ENCODE measurements at regions not wholly inside any gene's neighbourhood (a gene's known extent, or its start where the extent isn't known, plus 50 kb on each side); places are given as distances from the start of the nearest gene placed in this dataset.

DNA sequence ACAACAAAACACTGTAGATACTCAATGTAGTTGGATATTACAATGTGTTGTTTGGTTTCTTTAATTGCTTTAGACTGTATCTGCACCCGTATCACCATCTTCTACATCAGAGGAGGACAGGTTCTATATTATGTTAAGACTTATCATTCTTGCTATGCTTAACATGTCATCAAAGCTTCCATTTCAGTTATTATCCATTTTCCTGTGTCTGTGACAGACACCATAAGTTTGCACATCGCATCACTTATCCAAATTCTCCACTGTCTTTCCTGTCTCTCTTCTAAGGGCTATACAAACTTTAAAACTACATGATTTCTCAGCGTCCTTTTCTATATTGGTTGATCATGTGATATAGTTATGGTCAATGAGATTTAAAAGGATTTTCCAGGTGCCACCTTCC, 719.0 kb downstream of the TBC1D32 start:
- no peak for DNase-seq (ENCODE audit: low read depth, low spot score)
- no peaks in the 10 kb centered on the region for H3K4me1 ChIP-seq (ENCODE audit: control insufficient read depth, insufficient read depth, low read length)
- no peaks in the 10 kb centered on the region for H3K27me3 ChIP-seq (ENCODE audit: control insufficient read depth, insufficient read depth, low read length)
- ChIA-PET CTCF (no interaction called here), POLR2A (no interaction called here)
- TF ChIP-seq SIN3A (IDR thresholded peaks at IDR 0.05; ENCODE audit: borderline replicate concordance, insufficient read depth, low read depth, low read length) = no peak
- TF ChIP-seq TCF7L2 (IDR thresholded peaks at IDR 0.05; ENCODE audit: low read depth, low read length) = no peak
- no peak for TF ChIP-seq CTCF (IDR thresholded peaks at IDR 0.05)
- TF ChIP-seq POLR2AphosphoS5 (IDR thresholded peaks at IDR 0.05; ENCODE audit: low read depth, low read length) = no peak
- no peak for TF ChIP-seq REST (IDR thresholded peaks at IDR 0.05; ENCODE audit: insufficient read depth in 1 of 2, low read depth in 2 of 2, low read length in 1 of 2)
- no TSS peak for BruUV-seq (replicated peaks)
- in situ Hi-C loops (cut with HindIII; ENCODE audit: low pct_unique_long_range_greater_than_20kb, low sequenced_read_pairs) = no loop called here
- ATAC-seq = no peak
- no peaks in the 10 kb centered on the region; the same call in 1 of the 2 replicates for H3K9me3 ChIP-seq (ENCODE audit: control insufficient read depth, insufficient read depth, low read depth, low read length)
- intact Hi-C loops (cut with micrococcal nuclease; ENCODE audit: unreplicated experiment) = no loop called here
- no peak overlapping the region for H3K27ac ChIP-seq (ENCODE audit: low read length)
- H3K36me3 ChIP-seq (ENCODE audit: control insufficient read depth, insufficient read depth, low read length) = no peaks in the 10 kb centered on the region
- H3K4me3 ChIP-seq (ENCODE audit: low read depth in 2 of 2, low read length in 2 of 2) = no peak overlapping the region

GRCh38 chr6:120614723-120615122, 719.6 kb downstream of the TBC1D32 start:
- ChIA-PET POLR2A (no interaction called here), CTCF (no interaction called here)
- Histone ChIP-seq H3K27me3 (ENCODE audit: control insufficient read depth, insufficient read depth, low read length) (no peaks in the 10 kb centered on the region), H3K4me3 (ENCODE audit: low read depth in 2 of 2, low read length in 2 of 2) (no peak overlapping the region), H3K36me3 (ENCODE audit: control insufficient read depth, insufficient read depth, low read length) (no peaks in the 10 kb centered on the region), H3K4me1 (ENCODE audit: control insufficient read depth, insufficient read depth, low read length) (no peaks in the 10 kb centered on the region), H3K27ac (ENCODE audit: low read length) (no peak overlapping the region), H3K9me3 (ENCODE audit: control insufficient read depth, insufficient read depth, low read depth, low read length) (no peaks in the 10 kb centered on the region; the same call in 1 of the 2 replicates)
- ATAC-seq (no peak), DNase-seq (ENCODE audit: low read depth, low spot score) (no peak)
- intact Hi-C loops (cut with micrococcal nuclease; ENCODE audit: unreplicated experiment) (no loop called here), in situ Hi-C loops (cut with HindIII; ENCODE audit: low pct_unique_long_range_greater_than_20kb, low sequenced_read_pairs) (no loop called here)
- TF ChIP-seq POLR2AphosphoS5 (IDR thresholded peaks at IDR 0.05; ENCODE audit: low read depth, low read length) = no peak
- TF ChIP-seq SIN3A (IDR thresholded peaks at IDR 0.05; ENCODE audit: borderline replicate concordance, insufficient read depth, low read depth, low read length) = no peak
- TF ChIP-seq REST (IDR thresholded peaks at IDR 0.05; ENCODE audit: insufficient read depth in 1 of 2, low read depth in 2 of 2, low read length in 1 of 2) = no peak
- no peak for TF ChIP-seq CTCF (IDR thresholded peaks at IDR 0.05)
- no peak for TF ChIP-seq TCF7L2 (IDR thresholded peaks at IDR 0.05; ENCODE audit: low read depth, low read length)
- BruUV-seq (replicated peaks) = no TSS peak
